Body of pancreas (tissue), 4 donors: ENCODE measurements at regions not wholly inside any gene's neighbourhood (a gene's known extent, or its start where the extent isn't known, plus 50 kb on each side); places are given as distances from the start of the nearest gene placed in this dataset.

Source experiments
- ATAC-seq: fragments of 150-250 bp; one replicate; pipeline ENCODE4 v1.9.1; 2016
- DNase-seq, 4 donors: peaks; one replicate each; pipeline ENCODE4 v3.0.0-alpha.2; 2019
- H3K27ac ChIP-seq, 4 donors: fragments of 200-600 bp; sonication (generic); 1 replicate in 3 of 4; 2 replicates in 1 of 4; pipeline versions ENCODE4 v1.5.1 to v1.6.1; 2016 to 2019; ENCODE audit warnings: mild to moderate bottlenecking in 1 of 4, mixed read lengths in 1 of 4, moderate library complexity in 1 of 4
- H3K27me3 ChIP-seq, 2 donors: fragments of 200-600 bp; sonication (generic); one replicate each; pipeline ENCODE4 v1.6.0; 2016; ENCODE audit warnings: mild to moderate bottlenecking in 1 of 2
- H3K36me3 ChIP-seq, 2 donors: fragments of 200-600 bp; sonication (generic); replicated peaks in 1 of 2; 2 replicates each; pipeline ENCODE4 v1.5.1; 2016; ENCODE audit warnings: low read depth in 2 of 2; ENCODE audit not compliant: insufficient read depth in 1 of 2
- H3K4me1 ChIP-seq: fragments of 200-600 bp; sonication (generic); one replicate; pipeline ENCODE4 v1.6.0; 2016
- H3K4me3 ChIP-seq, 2 donors: fragments of 200-600 bp; sonication (generic); 1 replicate in 1 of 2; 2 replicates in 1 of 2; pipeline ENCODE4 v1.5.1; 2016 to 2019
- H3K9me3 ChIP-seq, 3 donors: fragments of 200-600 bp; sonication (generic); 1 replicate in 2 of 3; 2 replicates in 1 of 3; pipeline ENCODE4 v1.5.1; 2016
- CTCF ChIP-seq, 7 experiments: fragments of 450-650 bp in 4 of 7; fragments of 200-600 bp in 3 of 7; sonication (generic) in 3 of 7; IDR thresholded peaks; one replicate each; pipeline ENCODE4 v1.5.1; 2016 to 2019; ENCODE audit warnings: antibody characterized with exemption in 7 of 7
- POLR2A ChIP-seq, 3 donors: fragments of 450-650 bp; IDR thresholded peaks; one replicate each; pipeline ENCODE4 v1.6.1; 2016; ENCODE audit warnings: antibody characterized with exemption in 3 of 3, mild to moderate bottlenecking in 2 of 3
- WGBS, 2 donors: methylation state at CpG; one replicate each; pipeline ENCODE4 v1.1.5; 2017; 5-methylcytosine and 5-hydroxymethylcytosine counted together
- intact Hi-C: fragments of 100-400 bp; cut with DNase I; formaldehyde crosslinking; loops from one replicate; pipeline ENCODE4 v1.15.1; 2023

- H3K27me3 ChIP-seq = no peaks in the 10 kb centered on the region
- WGBS, 2 donors = 78 to 98% methylated on average over 2 of the region's 2 CpGs
- TF ChIP-seq CTCF (IDR thresholded peaks at IDR 0.05) (no peak), POLR2A (IDR thresholded peaks at IDR 0.05) (no peak)
- DNase-seq (no peak), ATAC-seq (no peak)
- no peak overlapping the region for H3K4me3 ChIP-seq
- peaks cover 12% of the 10 kb centered on the region for H3K4me1 ChIP-seq
- H3K36me3 ChIP-seq = no peaks in the 10 kb centered on the region
- H3K9me3 ChIP-seq = no peaks in the 10 kb centered on the region
- intact Hi-C loops = no loop called here
- no peak overlapping the region for H3K27ac ChIP-seq
Observed at GRCh38 chr1:94736073-94736472, 84.1 kb upstream of the SLC44A3 start.

GRCh38 chr1:94734963-94735901, 84.9 kb upstream of the SLC44A3 start:
- H3K27me3 ChIP-seq = no peaks in the 10 kb centered on the region
- intact Hi-C loops = no loop called here
- peak; percentile 83 for ATAC-seq
- H3K27ac ChIP-seq = peak overlapping the region; percentile 40 to 58 (median 52)
- 51 to 62% methylated on average over 20 of the region's 20 CpGs for WGBS, 2 donors
- H3K4me1 ChIP-seq = peaks cover 12% of the 10 kb centered on the region
- H3K9me3 ChIP-seq = no peaks in the 10 kb centered on the region
- H3K4me3 ChIP-seq = no peak overlapping the region
- peak in 3 of 7 experiments; percentile 7 to 13 (median 10) for TF ChIP-seq CTCF (IDR thresholded peaks at IDR 0.05)
- no peak for TF ChIP-seq POLR2A (IDR thresholded peaks at IDR 0.05)
- DNase-seq = peak; percentile 63 to 80 (median 72)
- no peaks in the 10 kb centered on the region for H3K36me3 ChIP-seq

GRCh38 chr1:94731891-94732290, 88.3 kb upstream of the SLC44A3 start:
- Histone ChIP-seq H3K4me3 (no peak overlapping the region), H3K9me3 (no peaks in the 10 kb centered on the region), H3K27me3 (no peaks in the 10 kb centered on the region), H3K27ac (no peak overlapping the region), H3K4me1 (peaks cover 12% of the 10 kb centered on the region), H3K36me3 (no peaks in the 10 kb centered on the region)
- TF ChIP-seq CTCF (IDR thresholded peaks at IDR 0.05) = no peak
- no peak for TF ChIP-seq POLR2A (IDR thresholded peaks at IDR 0.05)
- DNase-seq (no peak), ATAC-seq (no peak)
- 90% methylated on average over 1 of the region's 1 CpG for WGBS, 2 donors
- intact Hi-C loops = no loop called here

GRCh38 chr1:94730450-94730849, 89.7 kb upstream of the SLC44A3 start:
- 85 to 90% methylated on average over 3 of the region's 3 CpGs for WGBS, 2 donors
- no peaks in the 10 kb centered on the region for H3K36me3 ChIP-seq
- intact Hi-C loops = no loop called here

More at GRCh38 chr1:94730450-94730849, 89.7 kb upstream of the SLC44A3 start:
- H3K4me3 ChIP-seq = no peak overlapping the region
- no peak overlapping the region for H3K27ac ChIP-seq
- no peaks in the 10 kb centered on the region for H3K9me3 ChIP-seq
- TF ChIP-seq POLR2A (IDR thresholded peaks at IDR 0.05) (no peak), CTCF (IDR thresholded peaks at IDR 0.05) (no peak)
- ATAC-seq (no peak), DNase-seq (no peak)
- H3K27me3 ChIP-seq = no peaks in the 10 kb centered on the region
- H3K4me1 ChIP-seq = peaks cover 8% of the 10 kb centered on the region
